ENCODE measurements at regions not wholly inside any gene's neighbourhood (a gene's known extent, or its start where the extent isn't known, plus 50 kb on each side); places are given as distances from the start of the nearest gene placed in this dataset.

- Mint-ChIP-seq H3K36me3 (no peaks in the 10 kb centered on the region), H3K4me1 (no peaks in the 10 kb centered on the region), H3K27ac (no peak overlapping the region), H3K27me3 (peaks cover 0 to 34% (median 13%) of the 10 kb centered on the region in 5 donors), H3K9me3 (peaks cover 0 to 19% (median 5%) of the 10 kb centered on the region in 11 donors), H3K4me3 (no peak overlapping the region)
- CTCF ChIA-PET: no interaction called here
- no peak overlapping the region for H3K4me3 ChIP-seq (ENCODE audit: low read length)
- no peaks in the 10 kb centered on the region for H3K36me3 ChIP-seq (ENCODE audit: control insufficient read depth in 2 of 3, insufficient read depth in 3 of 3, low read length in 3 of 3)
- H3K27me3 ChIP-seq (ENCODE audit: control insufficient read depth in 2 of 2, insufficient read depth in 2 of 2, low read length in 2 of 2): no peaks in the 10 kb centered on the region
- POLR2A ChIA-PET: no interaction called here
- no peak overlapping the region for H3K27ac ChIP-seq (ENCODE audit: low read depth, low read length)
- ATAC-seq: no peak
- intact Hi-C loops (cut with micrococcal nuclease): no loop called here
- DNase-seq: no peak
- H3K9me3 ChIP-seq (ENCODE audit: control insufficient read depth in 2 of 3, low read length in 3 of 3): no peaks in the 10 kb centered on the region
- no peaks in the 10 kb centered on the region for H3K4me1 ChIP-seq (ENCODE audit: control insufficient read depth in 2 of 2, insufficient read depth in 2 of 2, low read length in 2 of 2)
These were observed 366.3 kb downstream of the SS18 start for GRCh38 chr18:25724121-25724520.

- intact Hi-C loops (cut with micrococcal nuclease): no loop called here
These were observed 361.1 kb upstream of the ZNF521 start for GRCh38 chr18:25713103-25713502.

GRCh38 chr18:25710981-25711380 is 359.0 kb upstream of the ZNF521 start:
- Mint-ChIP-seq H3K27ac (no peak overlapping the region), H3K27me3 (peaks cover 0 to 48% (median 22%) of the 10 kb centered on the region in 5 donors), H3K4me1 (no peaks in the 10 kb centered on the region), H3K4me3 (no peak overlapping the region), H3K9me3 (peaks cover 0 to 15% (median 0%) of the 10 kb centered on the region in 11 donors), H3K36me3 (peaks cover 0 to 11% (median 0%) of the 10 kb centered on the region in 5 donors)
- Histone ChIP-seq H3K27ac (ENCODE audit: low read depth, low read length) (no peak overlapping the region), H3K27me3 (ENCODE audit: control insufficient read depth in 2 of 2, insufficient read depth in 2 of 2, low read length in 2 of 2) (no peaks in the 10 kb centered on the region), H3K9me3 (ENCODE audit: control insufficient read depth in 2 of 3, low read length in 3 of 3) (no peaks in the 10 kb centered on the region), H3K4me1 (ENCODE audit: control insufficient read depth in 2 of 2, insufficient read depth in 2 of 2, low read length in 2 of 2) (no peaks in the 10 kb centered on the region), H3K4me3 (ENCODE audit: low read length) (no peak overlapping the region), H3K36me3 (ENCODE audit: control insufficient read depth in 2 of 3, insufficient read depth in 3 of 3, low read length in 3 of 3) (no peaks in the 10 kb centered on the region)
- POLR2A ChIA-PET: no interaction called here
- no peak for ATAC-seq
- intact Hi-C loops (cut with micrococcal nuclease): no loop called here
- CTCF ChIA-PET: no interaction called here
- no peak for DNase-seq

More at GRCh38 chr18:25713103-25713502, 361.1 kb upstream of the ZNF521 start:
- no peak overlapping the region for H3K27ac Mint-ChIP-seq
- H3K27me3 Mint-ChIP-seq: peaks cover 0 to 49% (median 22%) of the 10 kb centered on the region in 5 donors
- no peak overlapping the region for H3K27ac ChIP-seq (ENCODE audit: low read depth, low read length)
- H3K9me3 ChIP-seq (ENCODE audit: control insufficient read depth in 2 of 3, low read length in 3 of 3): no peaks in the 10 kb centered on the region
- no peak overlapping the region for H3K4me3 ChIP-seq (ENCODE audit: low read length)
- H3K9me3 Mint-ChIP-seq: peaks cover 0 to 15% (median 4%) of the 10 kb centered on the region in 11 donors
- H3K4me1 Mint-ChIP-seq: no peaks in the 10 kb centered on the region
- H3K36me3 Mint-ChIP-seq: peaks cover 0 to 14% (median 0%) of the 10 kb centered on the region in 5 donors
- DNase-seq: no peak
- POLR2A ChIA-PET: no interaction called here
- H3K4me1 ChIP-seq (ENCODE audit: control insufficient read depth in 2 of 2, insufficient read depth in 2 of 2, low read length in 2 of 2): no peaks in the 10 kb centered on the region
- H3K4me3 Mint-ChIP-seq: no peak overlapping the region
- no peak for ATAC-seq
- H3K27me3 ChIP-seq (ENCODE audit: control insufficient read depth in 2 of 2, insufficient read depth in 2 of 2, low read length in 2 of 2): no peaks in the 10 kb centered on the region
- CTCF ChIA-PET: no interaction called here
- no peaks in the 10 kb centered on the region for H3K36me3 ChIP-seq (ENCODE audit: control insufficient read depth in 2 of 3, insufficient read depth in 3 of 3, low read length in 3 of 3)

GRCh38 chr18:25705650-25706049 is 353.7 kb upstream of the ZNF521 start:
- CTCF ChIA-PET: no interaction called here
- no peaks in the 10 kb centered on the region for H3K9me3 ChIP-seq (ENCODE audit: control insufficient read depth in 2 of 3, low read length in 3 of 3)
- no peaks in the 10 kb centered on the region for H3K27me3 ChIP-seq (ENCODE audit: control insufficient read depth in 2 of 2, insufficient read depth in 2 of 2, low read length in 2 of 2)
- no peak overlapping the region for H3K4me3 Mint-ChIP-seq
- intact Hi-C loops (cut with micrococcal nuclease): no loop called here
- H3K4me1 ChIP-seq (ENCODE audit: control insufficient read depth in 2 of 2, insufficient read depth in 2 of 2, low read length in 2 of 2): no peaks in the 10 kb centered on the region
- H3K4me1 Mint-ChIP-seq: no peaks in the 10 kb centered on the region
- POLR2A ChIA-PET: no interaction called here
- H3K27me3 Mint-ChIP-seq: peaks cover 0 to 24% (median 5%) of the 10 kb centered on the region in 5 donors
- H3K4me3 ChIP-seq (ENCODE audit: low read length): no peak overlapping the region
- ATAC-seq (no peak), DNase-seq (no peak)
- H3K36me3 Mint-ChIP-seq: no peaks in the 10 kb centered on the region
- H3K36me3 ChIP-seq (ENCODE audit: control insufficient read depth in 2 of 3, insufficient read depth in 3 of 3, low read length in 3 of 3): no peaks in the 10 kb centered on the region
- H3K27ac ChIP-seq (ENCODE audit: low read depth, low read length): no peak overlapping the region
- H3K9me3 Mint-ChIP-seq: peaks cover 0 to 14% (median 0%) of the 10 kb centered on the region in 11 donors
- H3K27ac Mint-ChIP-seq: no peak overlapping the region

- H3K9me3 ChIP-seq (ENCODE audit: control insufficient read depth in 2 of 3, low read length in 3 of 3): no peaks in the 10 kb centered on the region
- H3K27me3 ChIP-seq (ENCODE audit: control insufficient read depth in 2 of 2, insufficient read depth in 2 of 2, low read length in 2 of 2): no peaks in the 10 kb centered on the region
- Mint-ChIP-seq H3K27ac (no peak overlapping the region), H3K9me3 (peaks cover 0 to 14% (median 0%) of the 10 kb centered on the region in 11 donors), H3K4me3 (no peak overlapping the region), H3K27me3 (peaks cover 0 to 12% (median 3%) of the 10 kb centered on the region in 5 donors), H3K4me1 (no peaks in the 10 kb centered on the region), H3K36me3 (no peaks in the 10 kb centered on the region)
- no peak overlapping the region for H3K27ac ChIP-seq (ENCODE audit: low read depth, low read length)
- no peak for ATAC-seq
- ChIA-PET CTCF (no interaction called here), POLR2A (no interaction called here)
- DNase-seq: no peak
- intact Hi-C loops (cut with micrococcal nuclease): no loop called here
- no peak overlapping the region for H3K4me3 ChIP-seq (ENCODE audit: low read length)
- no peaks in the 10 kb centered on the region for H3K4me1 ChIP-seq (ENCODE audit: control insufficient read depth in 2 of 2, insufficient read depth in 2 of 2, low read length in 2 of 2)
- no peaks in the 10 kb centered on the region for H3K36me3 ChIP-seq (ENCODE audit: control insufficient read depth in 2 of 3, insufficient read depth in 3 of 3, low read length in 3 of 3)
These were observed 352.5 kb upstream of the ZNF521 start for GRCh38 chr18:25704494-25704893.

GRCh38 chr18:25704071-25704470 is 352.1 kb upstream of the ZNF521 start:
- DNase-seq (no peak), ATAC-seq (no peak)
- Histone ChIP-seq H3K36me3 (ENCODE audit: control insufficient read depth in 2 of 3, insufficient read depth in 3 of 3, low read length in 3 of 3) (no peaks in the 10 kb centered on the region), H3K4me1 (ENCODE audit: control insufficient read depth in 2 of 2, insufficient read depth in 2 of 2, low read length in 2 of 2) (no peaks in the 10 kb centered on the region), H3K4me3 (ENCODE audit: low read length) (no peak overlapping the region), H3K9me3 (ENCODE audit: control insufficient read depth in 2 of 3, low read length in 3 of 3) (no peaks in the 10 kb centered on the region), H3K27me3 (ENCODE audit: control insufficient read depth in 2 of 2, insufficient read depth in 2 of 2, low read length in 2 of 2) (no peaks in the 10 kb centered on the region), H3K27ac (ENCODE audit: low read depth, low read length) (no peak overlapping the region)
- H3K4me3 Mint-ChIP-seq: no peak overlapping the region
- ChIA-PET CTCF (no interaction called here), POLR2A (no interaction called here)
- peaks cover 0 to 13% (median 0%) of the 10 kb centered on the region in 11 donors for H3K9me3 Mint-ChIP-seq
- no peak overlapping the region for H3K27ac Mint-ChIP-seq
- peaks cover 0 to 13% (median 3%) of the 10 kb centered on the region in 5 donors for H3K27me3 Mint-ChIP-seq
- intact Hi-C loops (cut with micrococcal nuclease): no loop called here
- H3K4me1 Mint-ChIP-seq: no peaks in the 10 kb centered on the region
- H3K36me3 Mint-ChIP-seq: no peaks in the 10 kb centered on the region

GRCh38 chr18:25701821-25702220 is 349.9 kb upstream of the ZNF521 start:
- Mint-ChIP-seq H3K4me1 (no peaks in the 10 kb centered on the region), H3K9me3 (peaks cover 0 to 7% (median 0%) of the 10 kb centered on the region in 11 donors), H3K36me3 (no peaks in the 10 kb centered on the region), H3K4me3 (no peak overlapping the region), H3K27me3 (peaks cover 0 to 13% (median 3%) of the 10 kb centered on the region in 5 donors), H3K27ac (no peak overlapping the region)
- H3K9me3 ChIP-seq (ENCODE audit: control insufficient read depth in 2 of 3, low read length in 3 of 3): no peaks in the 10 kb centered on the region
- no peak overlapping the region for H3K4me3 ChIP-seq (ENCODE audit: low read length)
- ATAC-seq (no peak), DNase-seq (no peak)
- H3K36me3 ChIP-seq (ENCODE audit: control insufficient read depth in 2 of 3, insufficient read depth in 3 of 3, low read length in 3 of 3): no peaks in the 10 kb centered on the region
- H3K4me1 ChIP-seq (ENCODE audit: control insufficient read depth in 2 of 2, insufficient read depth in 2 of 2, low read length in 2 of 2): no peaks in the 10 kb centered on the region
- CTCF ChIA-PET: interaction anchor here (0.7 kb wide), 1 partner anchor 10 kb away, joined by 3 read pairs; no protein-coding TSS in a partner anchor
- intact Hi-C loops (cut with micrococcal nuclease): no loop called here
- H3K27ac ChIP-seq (ENCODE audit: low read depth, low read length): no peak overlapping the region
- no peaks in the 10 kb centered on the region for H3K27me3 ChIP-seq (ENCODE audit: control insufficient read depth in 2 of 2, insufficient read depth in 2 of 2, low read length in 2 of 2)
- POLR2A ChIA-PET: no interaction called here

All from naive thymus-derived CD4-positive, alpha-beta T cell (primary cell).